ENCODE measurements at regions not wholly inside any gene's neighbourhood (a gene's known extent, or its start where the extent isn't known, plus 50 kb on each side); places are given as distances from the start of the nearest gene placed in this dataset.

GRCh38 chr5:33088176-33088575, 352.6 kb upstream of the TARS1 start:
- Histone ChIP-seq H3K4me1 (ENCODE audit: insufficient read depth, poor library complexity, severe bottlenecking) (peaks cover 8% of the 10 kb centered on the region), H3K9me3 (ENCODE audit: severe bottlenecking) (no peaks in the 10 kb centered on the region), H3K27me3 (ENCODE audit: insufficient read depth, poor library complexity, severe bottlenecking) (no peaks in the 10 kb centered on the region), H3K27ac (ENCODE audit: poor library complexity, severe bottlenecking) (no peak overlapping the region), H3K4me3 (ENCODE audit: severe bottlenecking) (no peak overlapping the region), H3K36me3 (ENCODE audit: low read depth) (no peaks in the 10 kb centered on the region)
- no peak for DNase-seq (ENCODE audit: low spot score)
- no peak for TF ChIP-seq CTCF (IDR thresholded peaks at IDR 0.05; ENCODE audit: poor library complexity, severe bottlenecking)
- ATAC-seq (ENCODE audit: low read depth): no peak

- peaks cover 8% of the 10 kb centered on the region for H3K4me1 ChIP-seq (ENCODE audit: insufficient read depth, poor library complexity, severe bottlenecking)
- no peak overlapping the region for H3K27ac ChIP-seq (ENCODE audit: poor library complexity, severe bottlenecking)
- no peak overlapping the region for H3K4me3 ChIP-seq (ENCODE audit: severe bottlenecking)
- H3K27me3 ChIP-seq (ENCODE audit: insufficient read depth, poor library complexity, severe bottlenecking): no peaks in the 10 kb centered on the region
- ATAC-seq (ENCODE audit: low read depth): peak; percentile 73
- no peaks in the 10 kb centered on the region for H3K9me3 ChIP-seq (ENCODE audit: severe bottlenecking)
- TF ChIP-seq CTCF (IDR thresholded peaks at IDR 0.05; ENCODE audit: poor library complexity, severe bottlenecking): no peak
- no peaks in the 10 kb centered on the region for H3K36me3 ChIP-seq (ENCODE audit: low read depth)
- no peak for DNase-seq (ENCODE audit: low spot score)
These were observed 349.0 kb upstream of the TARS1 start for GRCh38 chr5:33091571-33092363.

- ATAC-seq (ENCODE audit: low read depth): no peak
- no peak overlapping the region for H3K4me3 ChIP-seq (ENCODE audit: severe bottlenecking)
- no peak for TF ChIP-seq CTCF (IDR thresholded peaks at IDR 0.05; ENCODE audit: poor library complexity, severe bottlenecking)
- H3K36me3 ChIP-seq (ENCODE audit: low read depth): no peaks in the 10 kb centered on the region
- H3K9me3 ChIP-seq (ENCODE audit: severe bottlenecking): no peaks in the 10 kb centered on the region
- no peaks in the 10 kb centered on the region for H3K27me3 ChIP-seq (ENCODE audit: insufficient read depth, poor library complexity, severe bottlenecking)
- H3K27ac ChIP-seq (ENCODE audit: poor library complexity, severe bottlenecking): no peak overlapping the region
- DNase-seq (ENCODE audit: low spot score): no peak
- H3K4me1 ChIP-seq (ENCODE audit: insufficient read depth, poor library complexity, severe bottlenecking): peaks cover 8% of the 10 kb centered on the region
These were observed 348.0 kb upstream of the TARS1 start for GRCh38 chr5:33092719-33093118.

GRCh38 chr5:33102551-33102950, 338.2 kb upstream of the TARS1 start:
- no peak for DNase-seq (ENCODE audit: low spot score)

More at GRCh38 chr5:33102551-33102950, 338.2 kb upstream of the TARS1 start:
- no peak for ATAC-seq (ENCODE audit: low read depth)
- no peak for TF ChIP-seq CTCF (IDR thresholded peaks at IDR 0.05; ENCODE audit: poor library complexity, severe bottlenecking)
- Histone ChIP-seq H3K27me3 (ENCODE audit: insufficient read depth, poor library complexity, severe bottlenecking) (no peaks in the 10 kb centered on the region), H3K27ac (ENCODE audit: poor library complexity, severe bottlenecking) (no peak overlapping the region), H3K4me3 (ENCODE audit: severe bottlenecking) (no peak overlapping the region), H3K36me3 (ENCODE audit: low read depth) (no peaks in the 10 kb centered on the region), H3K9me3 (ENCODE audit: severe bottlenecking) (peaks cover 4% of the 10 kb centered on the region), H3K4me1 (ENCODE audit: insufficient read depth, poor library complexity, severe bottlenecking) (no peaks in the 10 kb centered on the region)
